NAMALWA (cell line): ENCODE measurements at regions not wholly inside any gene's neighbourhood (a gene's known extent, or its start where the extent isn't known, plus 50 kb on each side); places are given as distances from the start of the nearest gene placed in this dataset.
"Not testable (repeated sequence)": the region's sequence is repeated elsewhere in the genome, so short reads cannot be mapped to it uniquely, and the experiment has no call there.

ENCODE experiments used
- DNase-seq: peaks from one replicate; pipeline ENCODE4 v3.0.0-alpha.2; 2015; ENCODE audit warnings: low spot score

DNA sequence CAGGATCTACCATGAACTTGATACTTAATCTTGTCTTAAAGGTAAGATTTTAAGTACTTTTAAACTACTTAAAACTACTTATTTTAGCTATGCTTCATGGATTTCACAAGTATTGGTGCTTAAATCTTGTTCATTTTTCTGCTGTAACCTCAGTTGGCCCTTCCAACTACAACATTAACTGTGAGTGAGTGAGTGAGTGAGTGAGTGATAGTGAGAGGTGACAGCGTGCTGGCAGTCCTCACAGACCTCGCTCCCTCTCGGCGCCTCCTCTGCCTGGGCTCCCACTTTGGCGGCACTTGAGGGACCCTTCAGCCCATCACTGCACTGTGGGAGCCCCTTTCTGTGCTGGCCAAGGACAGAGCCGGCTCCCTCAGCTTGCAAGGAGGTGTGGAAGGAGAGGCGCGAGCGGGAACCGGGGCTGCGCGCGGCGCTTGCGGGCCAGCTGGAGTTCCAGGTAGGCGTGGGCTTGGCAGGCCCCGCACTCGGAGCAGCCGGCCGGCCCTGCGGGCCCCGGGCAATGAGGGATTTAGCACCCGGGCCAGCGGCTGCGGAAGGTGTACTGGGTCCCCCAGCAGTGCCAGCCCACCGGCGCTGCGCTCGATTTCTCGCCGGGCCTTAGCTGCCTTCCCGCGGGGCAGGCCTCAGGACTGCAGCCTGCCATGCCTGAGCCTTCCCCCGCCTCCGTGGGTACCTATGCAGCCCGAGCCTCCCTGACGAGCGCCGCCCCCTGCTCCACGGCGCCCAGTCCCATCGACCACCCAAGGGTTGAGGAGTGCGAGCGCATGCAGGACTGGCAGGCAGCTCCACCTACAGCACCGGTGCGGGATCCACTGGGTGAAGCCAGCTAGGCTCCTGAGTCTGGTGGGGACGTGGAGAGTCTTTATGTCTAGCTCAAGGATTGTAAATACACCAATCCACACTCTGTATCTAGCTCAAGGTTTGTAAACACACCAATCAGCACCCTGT is 1558.6 kb upstream of the SEL1L start:
- DNase-seq, result not testable (repeated sequence)

- DNase-seq, result no peak
Observed at GRCh38 chr14:83096092-83096491, 1562.4 kb upstream of the SEL1L start.

- no peak for DNase-seq
Observed at GRCh38 chr14:83101846-83102245, 1568.2 kb upstream of the SEL1L start.

- DNase-seq, result no peak
Observed at GRCh38 chr14:83118029-83118428, 1584.4 kb upstream of the SEL1L start.

DNA sequence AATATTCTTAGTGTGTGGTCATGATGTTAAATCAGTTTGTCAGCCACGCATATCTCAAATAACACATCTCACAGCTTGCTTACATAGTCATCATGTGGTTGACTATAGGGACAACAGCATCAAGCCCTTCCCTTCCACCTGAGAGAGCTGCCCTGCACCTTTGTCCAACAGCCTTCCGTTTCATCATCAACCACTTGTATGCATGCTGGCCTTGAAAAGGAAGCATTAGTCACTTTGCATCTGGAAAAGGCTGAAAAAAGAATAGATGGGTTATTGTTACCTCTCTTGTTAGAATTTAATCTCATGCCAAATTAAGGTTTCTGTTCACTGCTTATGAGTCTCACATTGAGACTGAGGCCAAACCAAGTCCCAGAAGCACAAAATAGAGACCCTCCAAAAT is 1586.5 kb upstream of the SEL1L start:
- no peak for DNase-seq

DNA sequence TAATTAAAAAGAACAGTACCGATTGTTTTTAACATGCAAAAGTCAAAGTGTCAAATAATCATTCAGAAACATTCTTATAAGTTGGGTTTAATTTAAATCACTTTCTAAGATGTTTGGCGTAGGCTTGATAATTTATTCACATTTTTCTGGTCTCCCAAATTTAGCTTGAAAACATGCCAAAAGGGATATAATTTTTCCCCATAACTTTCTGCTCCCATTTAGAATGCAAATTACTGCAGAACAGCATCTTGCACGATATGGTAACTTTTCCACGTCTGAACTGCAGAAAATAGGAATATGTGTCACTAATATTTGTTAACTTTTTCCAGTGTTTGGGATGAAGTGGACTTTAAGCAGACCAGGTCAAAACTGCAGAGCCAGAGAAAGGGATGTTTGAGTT is 1592.4 kb upstream of the SEL1L start:
- no peak for DNase-seq

- DNase-seq, result no peak
Observed at GRCh38 chr14:83128783-83129182, 1595.1 kb upstream of the SEL1L start.

DNA sequence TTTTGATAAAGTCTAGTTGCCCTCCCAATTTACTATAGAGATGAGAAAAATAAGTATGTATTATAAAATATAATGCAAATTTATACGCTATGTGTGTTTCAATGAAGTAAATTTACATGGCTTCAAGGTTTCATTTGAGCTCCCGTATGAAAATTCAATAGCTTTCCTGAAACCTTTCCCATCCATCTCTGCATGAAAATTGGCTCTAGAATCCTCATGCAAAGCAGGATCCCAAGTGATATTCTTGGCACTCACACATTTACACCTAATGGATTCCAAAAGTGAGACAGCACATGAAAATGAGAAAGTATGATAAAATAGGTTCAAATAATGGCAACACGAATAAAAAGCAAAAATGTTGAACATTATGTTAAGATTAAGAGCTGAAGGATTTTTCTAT is 1595.8 kb upstream of the SEL1L start:
- no peak for DNase-seq

- DNase-seq, result no peak
Observed at GRCh38 chr14:83133981-83134645, 1600.5 kb upstream of the SEL1L start.

DNA sequence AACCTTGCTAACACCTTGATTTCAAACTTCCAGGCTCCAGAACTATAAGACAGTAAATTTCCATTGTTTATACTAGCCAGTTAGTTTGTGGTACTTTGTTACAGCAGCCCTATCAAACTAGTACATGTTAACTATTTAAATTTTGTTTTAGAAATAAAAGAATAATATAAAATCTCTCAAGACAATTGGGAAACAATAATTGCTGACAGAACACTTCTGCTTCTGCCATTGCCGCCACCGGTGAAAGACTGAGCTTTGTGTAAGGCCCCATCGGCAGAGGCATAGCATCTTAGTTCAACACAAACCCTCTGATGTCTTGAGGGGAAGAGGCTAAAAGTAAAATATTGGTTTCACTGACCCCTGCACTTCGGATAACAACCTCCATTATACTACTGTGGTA is 1607.1 kb upstream of the SEL1L start:
- DNase-seq, result no peak

GRCh38 chr14:83147006-83147405 is 1613.4 kb upstream of the SEL1L start:
- no peak for DNase-seq

DNA sequence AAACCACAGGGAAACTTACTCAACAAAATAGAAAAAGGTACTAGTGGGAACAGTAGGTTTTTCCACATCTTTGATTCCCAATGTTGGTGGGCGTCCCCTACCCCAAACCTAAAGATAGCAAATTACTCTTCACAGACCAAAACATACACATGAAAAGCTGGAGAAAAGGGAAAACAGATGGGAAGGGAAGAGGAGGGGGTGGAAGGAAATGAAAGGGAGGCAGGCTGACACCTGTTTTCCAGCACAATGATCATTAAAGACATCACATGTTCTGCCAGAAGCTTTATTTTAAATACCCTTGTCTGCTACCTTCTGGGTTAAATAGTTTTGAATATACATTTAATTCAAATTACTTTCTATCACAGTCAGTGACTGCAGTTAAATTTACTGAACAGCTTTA is 1617.9 kb upstream of the SEL1L start:
- DNase-seq, result no peak

DNA sequence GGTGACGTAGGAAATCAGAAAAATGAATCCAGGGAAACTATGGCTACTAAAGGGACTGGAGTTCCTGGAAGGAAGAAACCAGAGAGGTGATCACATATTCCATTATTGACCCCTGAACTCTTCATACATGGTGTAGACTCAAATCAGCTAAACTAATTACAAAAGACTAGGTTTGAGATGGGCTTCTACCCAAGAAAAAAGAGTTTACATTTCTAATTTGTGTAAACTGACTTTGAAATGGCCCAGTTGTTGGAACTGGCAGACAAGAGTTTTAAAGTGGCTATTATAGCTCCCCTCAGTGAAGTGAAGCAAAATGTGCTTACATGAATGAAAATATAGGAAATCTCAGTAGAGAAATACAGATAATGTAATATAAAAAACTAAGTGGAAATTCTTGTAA is 1619.4 kb upstream of the SEL1L start:
- DNase-seq, result no peak

- no peak for DNase-seq
Observed at GRCh38 chr14:83162361-83162929, 1628.8 kb upstream of the SEL1L start.

DNA sequence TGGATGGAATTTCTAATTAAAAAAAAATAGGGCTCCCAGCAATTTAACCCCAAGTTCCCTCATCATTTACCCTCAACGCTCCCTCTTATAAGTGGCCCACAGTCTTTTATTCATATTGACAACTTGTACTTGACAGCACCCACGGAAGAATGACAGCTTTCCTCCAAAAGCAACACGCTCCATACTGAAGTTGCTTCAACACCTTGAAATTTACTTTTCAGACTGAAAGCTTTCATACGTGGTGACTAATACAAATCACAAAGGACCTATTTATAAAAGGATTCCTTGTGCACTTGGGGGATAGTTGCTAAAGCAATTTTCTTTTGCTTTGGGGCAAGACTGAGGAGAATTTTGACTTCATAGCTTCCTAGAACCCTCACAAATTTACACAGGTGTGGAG is 1629.4 kb upstream of the SEL1L start:
- no peak for DNase-seq

DNA sequence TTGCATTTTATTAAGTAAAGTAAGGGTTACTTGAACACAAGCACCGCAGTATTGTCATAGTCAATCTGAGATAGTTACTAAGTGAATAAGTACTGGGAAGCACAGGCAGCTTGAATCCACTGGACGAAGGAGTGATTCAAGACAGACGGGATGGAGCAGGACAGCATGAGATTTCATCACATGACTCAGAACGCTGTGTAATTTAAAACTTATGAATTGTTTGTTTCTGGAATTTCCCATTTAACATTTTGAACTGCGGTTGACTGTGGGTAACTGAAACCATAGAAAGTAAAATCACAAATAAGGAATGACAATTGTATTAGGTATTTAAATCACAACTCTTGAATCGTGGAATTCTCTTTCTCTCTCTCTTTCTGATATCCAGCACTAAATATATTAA is 1630.4 kb upstream of the SEL1L start:
- DNase-seq, result no peak

- DNase-seq, result no peak
Observed at GRCh38 chr14:83164591-83164990, 1630.9 kb upstream of the SEL1L start.

GRCh38 chr14:83170165-83170564 is 1636.5 kb upstream of the SEL1L start:
- DNase-seq, result no peak

DNA sequence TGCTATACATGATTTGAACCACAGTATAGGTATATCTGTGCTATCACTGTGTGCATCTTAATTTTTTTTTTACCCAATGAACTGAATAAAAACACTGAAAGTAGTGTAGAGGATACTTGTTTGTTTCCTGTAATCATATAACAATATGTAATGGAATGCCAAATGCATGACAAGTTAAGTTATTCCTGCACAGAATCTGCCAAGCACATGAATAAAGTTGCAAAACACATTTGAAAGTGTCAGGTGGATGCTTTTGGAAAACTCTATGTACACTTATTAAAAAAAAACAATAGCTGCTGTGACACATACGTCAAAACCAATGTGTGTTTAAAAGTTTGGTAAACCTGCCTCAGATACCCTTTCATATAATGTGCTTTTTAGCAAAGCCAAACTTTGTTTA is 1638.1 kb upstream of the SEL1L start:
- DNase-seq, result no peak

DNA sequence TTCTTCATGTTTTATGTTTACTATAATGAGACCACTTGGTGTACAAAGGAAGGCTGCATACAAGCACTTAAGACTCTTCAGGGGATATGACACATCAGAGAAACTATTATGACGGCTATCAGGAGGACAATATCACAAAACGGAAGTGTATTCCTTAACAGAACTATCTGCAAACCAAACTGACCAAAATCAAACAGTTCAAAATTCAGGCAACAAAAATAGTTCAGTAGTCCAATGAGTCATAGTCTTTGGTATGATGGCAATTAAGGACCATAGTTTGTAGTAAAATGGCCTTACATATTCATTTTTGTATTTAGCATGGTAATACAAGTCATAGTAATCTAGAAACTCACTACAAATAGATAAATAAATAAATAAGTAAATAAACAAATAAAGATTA is 1638.7 kb upstream of the SEL1L start:
- DNase-seq, result no peak

GRCh38 chr14:83173687-83174086 is 1640.0 kb upstream of the SEL1L start:
- no peak for DNase-seq

GRCh38 chr14:83184531-83184930 is 1650.9 kb upstream of the SEL1L start:
- DNase-seq, result no peak

DNA sequence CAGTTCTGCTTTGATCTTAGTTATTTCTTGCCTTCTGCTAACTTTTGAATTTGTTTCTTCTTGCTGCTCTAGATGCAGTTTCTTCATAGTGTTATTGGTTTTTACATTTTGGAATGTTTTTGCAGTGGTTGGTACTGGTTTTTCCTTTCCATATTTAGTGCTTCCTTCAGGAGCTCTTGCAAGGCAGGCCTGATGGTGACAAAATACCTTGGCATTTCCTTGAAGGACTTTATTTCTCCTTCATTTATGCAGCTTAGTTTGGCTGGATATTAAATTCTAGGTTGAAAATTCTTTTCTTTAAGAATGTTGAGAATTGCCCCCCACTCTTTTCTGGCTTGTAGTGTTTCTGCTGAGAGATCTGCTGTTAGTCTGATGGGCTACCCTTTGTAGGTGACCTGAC is 1654.7 kb upstream of the SEL1L start:
- DNase-seq, result not testable (repeated sequence)
